HG03558 (cell line): ENCODE measurements at regions not wholly inside any gene's neighbourhood (a gene's known extent, or its start where the extent isn't known, plus 50 kb on each side); places are given as distances from the start of the nearest gene placed in this dataset.
"Not testable (repeated sequence)": the region's sequence is repeated elsewhere in the genome, so short reads cannot be mapped to it uniquely, and the experiment has no call there.

ENCODE experiments used
- ATAC-seq: cut with Tn5 transposase; IDR thresholded peaks from one replicate; pipeline ENCODE4 v1.9.1; 2021; ENCODE audit warnings: moderate number of reproducible peaks; ENCODE audit not compliant: unreplicated experiment; ENCODE audit errors: extremely low read depth

DNA sequence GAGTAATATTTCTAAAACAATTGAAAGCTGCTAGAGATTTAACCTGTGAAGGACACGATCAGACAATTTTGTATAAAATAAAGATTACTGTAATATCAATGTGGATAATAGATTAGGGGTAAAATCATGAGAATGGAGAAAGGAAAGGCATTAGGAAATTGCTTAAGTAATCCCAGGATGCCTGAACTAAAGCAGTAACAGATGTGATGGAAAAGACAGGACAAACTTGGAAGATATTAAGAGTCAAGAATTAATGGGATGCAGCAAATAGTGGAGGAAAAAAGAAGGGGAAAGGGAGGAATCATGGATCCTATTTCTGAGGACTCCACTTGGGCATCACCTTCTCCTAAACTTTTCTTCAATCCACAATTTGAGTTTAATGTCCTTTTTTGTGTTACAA is 437.1 kb upstream of the PMFBP1 start:
- ATAC-seq: no peak

DNA sequence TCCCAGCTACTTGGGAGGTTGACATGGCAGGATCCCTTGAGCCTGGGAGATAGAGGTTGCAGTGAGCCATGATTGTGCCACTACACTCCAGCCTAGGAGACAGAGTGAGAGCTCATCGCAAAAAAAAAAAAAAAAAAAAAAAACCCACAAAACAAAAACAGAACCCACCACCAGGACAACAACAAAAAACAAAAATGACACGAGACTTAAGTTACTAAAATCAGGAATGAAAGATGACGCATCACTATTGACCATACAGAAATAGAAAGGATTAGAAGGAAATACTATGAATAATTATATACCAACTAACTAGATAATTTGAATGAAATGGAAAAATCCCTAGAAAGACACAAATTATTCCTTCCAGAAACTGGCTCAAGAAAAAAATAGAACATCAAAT is 432.4 kb upstream of the PMFBP1 start:
- peak; percentile 83 for ATAC-seq

DNA sequence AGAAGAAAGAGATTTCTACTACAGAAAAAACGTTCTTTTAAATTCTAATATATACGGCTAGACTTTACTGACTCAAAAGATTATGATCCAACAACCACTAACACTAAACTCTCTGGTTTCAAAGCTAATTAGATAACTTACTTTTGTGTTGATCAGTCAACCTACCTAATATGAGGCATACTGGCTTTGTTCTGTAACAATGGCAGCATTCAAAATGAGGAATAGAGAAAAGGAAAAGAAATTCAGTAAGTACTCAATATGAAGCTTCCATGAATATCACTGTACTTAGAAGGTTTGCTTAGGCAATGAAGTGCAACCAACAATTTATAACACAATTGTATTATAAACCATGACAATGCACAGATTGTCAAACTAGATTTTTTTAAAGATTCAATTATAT is 430.5 kb upstream of the PMFBP1 start:
- no peak for ATAC-seq

GRCh38 chr16:72598696-72599095 is 426.7 kb upstream of the PMFBP1 start:
- ATAC-seq: no peak

DNA sequence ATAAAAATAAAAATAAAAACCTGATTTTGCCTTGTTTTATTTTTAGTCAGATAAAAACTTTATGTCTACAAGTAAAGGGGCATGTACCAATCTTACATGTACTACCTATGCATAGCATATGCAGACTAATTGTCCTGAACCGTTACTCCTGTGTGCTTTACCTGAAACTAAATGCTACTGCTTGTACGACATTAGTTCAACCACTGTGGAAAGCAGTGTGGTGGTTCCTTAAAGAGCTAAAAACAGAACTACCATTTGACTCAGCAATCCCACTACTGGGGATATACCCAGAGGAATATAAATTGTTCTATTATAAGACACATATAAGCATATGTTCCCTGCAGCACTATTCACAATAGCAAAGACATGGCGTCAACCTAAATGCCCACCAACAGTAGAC is 426.0 kb upstream of the PMFBP1 start:
- ATAC-seq: no peak

- ATAC-seq: no peak
Observed at GRCh38 chr16:72596373-72596772, 424.4 kb upstream of the PMFBP1 start.

DNA sequence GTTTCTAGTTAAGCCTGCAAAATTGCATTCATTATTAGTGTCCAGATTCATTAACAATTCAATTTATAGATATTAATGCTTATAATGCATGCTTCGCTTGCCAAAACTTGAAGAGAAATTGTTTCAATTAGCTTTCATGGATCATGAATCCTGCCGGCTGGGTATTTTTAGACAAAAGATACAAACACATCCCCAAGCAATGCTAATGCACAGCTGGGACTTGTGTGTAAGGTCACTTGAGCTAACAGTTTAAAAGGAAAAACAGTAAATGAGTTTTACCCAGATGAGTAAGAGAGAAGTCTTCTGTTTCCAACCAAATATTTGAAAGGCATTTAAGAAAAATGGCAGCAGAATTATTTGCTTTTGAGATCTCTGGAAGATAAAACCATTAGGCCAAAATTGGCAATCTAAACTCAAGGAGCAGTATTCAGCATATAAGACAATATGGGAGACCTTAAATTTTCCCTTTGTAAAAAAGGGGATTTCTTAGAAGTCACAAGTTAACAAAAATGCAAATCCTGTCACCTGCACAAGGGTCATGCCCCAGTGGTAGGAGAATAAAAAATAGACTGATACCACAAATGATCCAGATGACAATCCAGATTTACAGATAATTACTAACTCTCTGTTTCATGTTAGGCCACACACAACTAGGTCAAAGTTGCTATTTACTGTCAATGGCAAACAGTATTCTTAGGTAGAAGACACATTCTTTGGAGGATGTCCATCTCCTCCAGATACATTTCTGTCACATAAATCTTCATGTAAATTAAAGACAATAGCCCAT is 418.4 kb upstream of the PMFBP1 start:
- peak; percentile 97 for ATAC-seq

DNA sequence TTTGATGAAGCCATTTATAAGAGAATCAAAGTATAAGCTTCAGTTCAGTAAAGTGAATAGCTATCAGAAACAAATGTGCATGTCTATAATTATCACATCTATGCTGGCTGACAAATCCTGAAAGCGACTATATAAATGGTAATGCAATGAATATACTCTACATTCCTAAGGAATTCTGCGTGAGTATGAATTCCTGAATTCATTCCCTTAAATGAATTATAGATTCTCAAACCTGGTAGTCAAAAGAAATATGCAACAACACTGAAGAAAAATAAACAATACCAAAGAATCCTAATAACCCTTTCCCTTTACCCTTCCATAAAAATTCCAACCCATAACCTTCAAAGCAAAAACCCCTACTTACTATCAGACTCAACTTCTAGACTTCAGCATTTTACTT is 416.6 kb upstream of the PMFBP1 start:
- no peak for ATAC-seq

DNA sequence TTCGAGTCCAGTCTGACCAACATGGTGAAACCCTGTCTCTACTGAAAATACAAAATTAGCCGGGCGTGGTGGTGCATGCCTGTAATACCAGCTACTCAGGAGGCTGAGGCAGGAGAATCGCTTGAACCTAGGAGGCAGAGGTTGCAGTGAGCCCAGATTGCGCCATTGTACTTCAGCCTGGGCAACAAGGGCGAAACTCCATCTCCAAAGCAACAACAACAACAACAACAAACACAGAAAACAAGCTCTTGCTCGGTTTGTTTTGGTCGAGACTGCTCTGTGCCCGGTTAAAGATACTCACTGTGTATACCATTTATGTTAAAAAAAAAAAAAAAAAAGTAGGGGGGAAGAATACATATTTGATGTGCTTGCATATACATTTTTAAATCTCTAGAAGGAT is 406.1 kb upstream of the PMFBP1 start:
- not testable (repeated sequence) for ATAC-seq

- ATAC-seq: no peak
Observed at GRCh38 chr16:72576189-72576588, 404.2 kb upstream of the PMFBP1 start.

DNA sequence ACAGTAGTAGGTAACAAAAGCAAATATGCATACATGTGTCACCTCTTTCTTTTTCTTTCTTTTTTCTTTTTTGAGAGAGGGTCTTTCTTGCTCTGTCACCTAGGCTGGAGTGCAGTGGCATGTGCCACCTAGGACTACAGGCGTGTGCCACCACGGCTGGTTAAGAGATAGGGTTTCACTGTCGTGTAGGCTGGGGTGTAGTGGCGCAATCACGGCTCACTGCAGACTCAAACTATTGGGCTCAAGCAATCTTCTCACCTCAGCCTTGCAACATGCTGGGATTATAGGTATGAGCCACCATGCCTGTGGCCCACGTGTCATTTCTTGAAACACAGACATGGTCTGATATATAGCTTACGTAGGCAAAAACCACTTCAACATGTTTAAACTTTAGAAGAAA is 397.7 kb upstream of the PMFBP1 start:
- ATAC-seq: no peak

DNA sequence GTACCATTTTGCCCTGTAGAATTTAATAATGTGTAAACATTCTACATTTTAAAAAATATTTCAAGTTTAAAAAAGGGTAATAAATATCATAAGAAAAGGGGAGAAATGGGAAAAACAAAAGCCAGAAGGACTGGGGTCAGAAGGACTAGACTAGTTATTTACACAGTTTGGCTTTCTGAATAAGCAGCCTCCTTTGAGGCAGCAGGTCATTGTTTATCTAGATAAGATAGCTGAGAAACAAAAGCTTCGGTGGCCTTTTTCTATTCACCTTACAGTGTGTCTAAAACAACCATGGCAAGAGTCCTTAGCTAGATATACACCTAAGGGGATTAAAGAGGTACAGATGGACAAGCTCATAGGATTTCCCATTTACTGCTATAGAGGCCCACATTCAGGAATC is 396.5 kb upstream of the PMFBP1 start:
- no peak for ATAC-seq

DNA sequence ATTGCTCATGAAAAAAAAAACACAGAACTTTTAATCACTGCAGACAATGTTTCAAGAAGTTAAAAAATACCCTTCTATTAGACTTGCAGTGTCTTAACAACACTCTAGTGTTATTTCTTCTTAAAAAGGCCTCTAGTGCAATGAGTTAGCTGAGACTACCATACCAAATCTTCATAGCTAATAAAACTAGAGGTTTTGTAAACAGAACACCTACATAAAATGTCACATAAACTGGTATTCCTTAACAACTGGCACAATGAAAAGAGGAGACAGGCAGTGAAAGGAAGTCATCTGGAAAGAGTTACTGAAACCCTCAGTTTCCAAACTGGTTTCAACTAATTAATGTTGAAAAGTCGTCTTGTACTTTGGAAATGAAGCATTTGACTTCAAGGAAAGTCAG is 394.2 kb upstream of the PMFBP1 start:
- no peak for ATAC-seq

DNA sequence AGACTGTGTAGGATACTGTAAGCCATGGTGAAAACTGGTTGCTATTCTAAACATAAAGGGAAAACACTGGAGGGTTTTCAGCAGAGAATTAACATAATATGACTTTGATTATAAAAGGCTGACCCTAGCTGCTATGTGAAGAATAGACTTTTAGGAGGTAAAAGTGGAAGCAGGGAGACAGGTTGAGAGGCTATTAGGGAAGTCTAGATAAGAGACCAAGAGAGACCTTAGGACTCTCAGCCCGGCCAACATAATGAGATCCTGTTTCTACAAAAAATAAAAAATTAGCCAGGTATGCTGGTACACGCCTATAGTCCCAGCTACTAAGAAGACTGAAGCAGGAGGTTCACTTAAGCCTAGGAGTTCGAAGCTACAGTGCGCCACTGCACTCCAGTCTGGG is 393.2 kb upstream of the PMFBP1 start:
- ATAC-seq: no peak

GRCh38 chr16:72560617-72561016 is 388.7 kb upstream of the PMFBP1 start:
- ATAC-seq: no peak

DNA sequence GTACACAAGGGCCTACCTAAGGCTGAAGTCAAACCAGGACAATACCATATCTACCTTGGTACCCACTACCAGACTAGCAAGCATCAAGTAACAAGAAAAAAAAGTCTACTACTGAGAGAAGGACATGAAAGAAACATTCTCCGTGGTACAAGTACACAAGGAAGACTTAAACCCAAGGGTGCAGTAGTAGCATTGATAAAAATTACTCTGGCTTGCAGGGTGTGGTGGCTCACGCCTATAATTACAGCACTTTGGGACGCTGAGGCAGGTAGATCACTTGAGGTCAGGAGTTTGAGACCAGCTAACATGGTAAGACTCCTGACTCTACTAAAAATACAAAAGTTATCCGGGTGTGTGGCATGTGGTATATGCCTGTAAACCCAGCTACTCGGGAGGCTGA is 386.5 kb upstream of the PMFBP1 start:
- ATAC-seq: no peak

DNA sequence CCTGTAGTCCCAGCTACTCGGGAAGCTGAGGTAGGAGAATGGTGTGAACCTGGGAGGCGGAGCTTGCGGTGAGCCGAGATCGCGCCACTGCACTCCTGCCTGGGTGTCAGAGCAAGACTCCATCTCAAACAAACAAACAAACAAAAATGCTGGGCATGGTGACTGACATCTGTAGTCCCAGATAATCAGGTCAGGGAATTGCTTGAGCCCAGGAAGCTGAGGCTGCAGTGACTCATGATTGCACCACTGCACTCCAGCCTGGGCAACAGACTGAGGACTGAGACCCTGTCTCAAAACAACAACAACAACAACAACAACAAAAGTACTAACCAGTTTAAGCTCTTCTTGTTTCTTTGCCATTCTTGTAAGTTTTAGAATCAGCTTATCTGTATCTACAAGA is 383.0 kb upstream of the PMFBP1 start:
- ATAC-seq: no peak

GRCh38 chr16:72552654-72553053 is 380.7 kb upstream of the PMFBP1 start:
- no peak for ATAC-seq

GRCh38 chr16:72551649-72552048 is 379.7 kb upstream of the PMFBP1 start:
- ATAC-seq: no peak

DNA sequence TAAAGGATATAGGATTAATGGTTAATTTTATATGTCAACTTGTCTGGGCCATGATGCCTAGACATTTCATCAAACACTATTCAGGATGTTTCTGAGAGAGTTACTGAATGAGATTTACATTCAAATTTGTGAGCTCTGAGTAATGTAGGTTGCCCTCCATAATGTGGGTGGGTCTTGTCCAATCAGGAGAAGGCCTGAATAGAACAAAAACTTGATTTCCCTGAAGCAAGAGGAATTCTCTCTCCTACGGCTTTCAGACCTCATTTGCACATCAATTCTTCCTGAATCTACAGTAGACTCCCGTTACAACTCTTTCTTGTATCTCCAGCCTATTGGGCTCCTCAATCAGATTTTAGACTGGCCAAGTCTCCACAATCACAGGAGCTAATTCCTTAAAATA is 377.9 kb upstream of the PMFBP1 start:
- no peak for ATAC-seq

- ATAC-seq: no peak
Observed at GRCh38 chr16:72542102-72542501, 370.1 kb upstream of the PMFBP1 start.

- no peak for ATAC-seq
Observed at GRCh38 chr16:72537664-72538063, 365.7 kb upstream of the PMFBP1 start.
